Pulmonary artery endothelial cell (primary cell): ENCODE measurements at regions not wholly inside any gene's neighbourhood (a gene's known extent, or its start where the extent isn't known, plus 50 kb on each side); places are given as distances from the start of the nearest gene placed in this dataset.
A peak's percentile ranks its signal among the peaks of the same experiment; 100 is the strongest.

ENCODE experiments used
- DNase-seq: peaks from one replicate; pipeline ENCODE4 v3.0.0-alpha.2; 2011; ENCODE audit warnings: low read depth, low spot score

DNA sequence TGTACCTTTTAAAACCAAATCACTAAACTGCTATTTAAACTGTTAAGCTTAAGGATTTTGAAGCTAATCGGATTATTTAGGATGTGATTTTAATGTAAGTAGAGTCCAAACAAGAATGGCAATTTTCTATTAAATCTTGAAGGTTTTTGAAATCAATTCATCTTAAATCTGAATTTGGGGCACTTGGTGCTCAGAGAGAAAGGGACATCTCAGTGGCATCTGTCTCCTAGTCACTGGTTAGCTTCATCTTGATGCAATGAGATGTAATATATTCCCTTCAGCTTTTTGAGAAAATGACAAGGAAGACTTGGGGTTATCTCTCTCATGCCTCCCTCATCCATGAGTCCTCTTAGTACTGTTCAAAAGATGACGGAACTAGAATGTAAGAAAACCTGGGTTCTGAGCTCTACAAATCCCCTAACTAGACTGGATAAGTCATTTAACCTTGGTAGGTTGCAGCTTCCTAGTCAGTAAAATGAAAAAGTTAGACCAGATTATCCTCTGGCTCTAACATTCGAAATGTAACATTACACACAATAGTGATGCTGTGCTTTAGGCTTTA is 198.5 kb upstream of the NEBL start:
- no peak for DNase-seq

DNA sequence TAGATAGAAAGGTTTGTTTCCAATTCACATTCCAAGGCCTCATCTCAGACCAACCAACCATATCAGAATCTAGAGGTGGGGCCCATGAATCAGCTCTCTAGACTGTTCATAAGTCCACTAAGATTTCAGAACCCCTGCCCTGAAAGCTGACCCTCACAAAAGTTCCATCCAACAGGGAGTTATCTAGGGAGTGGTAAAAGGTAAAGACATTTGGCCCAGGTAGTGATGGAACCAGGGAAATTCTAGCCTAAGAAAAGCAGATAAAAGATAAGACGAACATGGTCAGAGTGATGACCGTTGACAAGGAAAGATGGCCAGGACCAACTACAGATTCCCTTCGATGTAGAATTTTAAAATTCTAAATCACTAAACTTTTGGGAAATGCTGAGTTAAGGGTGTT is 198.0 kb upstream of the NEBL start:
- DNase-seq, result no peak

- DNase-seq, result no peak
Measured at GRCh38 chr10:21092683-21093524, 195.8 kb upstream of the NEBL start.

DNA sequence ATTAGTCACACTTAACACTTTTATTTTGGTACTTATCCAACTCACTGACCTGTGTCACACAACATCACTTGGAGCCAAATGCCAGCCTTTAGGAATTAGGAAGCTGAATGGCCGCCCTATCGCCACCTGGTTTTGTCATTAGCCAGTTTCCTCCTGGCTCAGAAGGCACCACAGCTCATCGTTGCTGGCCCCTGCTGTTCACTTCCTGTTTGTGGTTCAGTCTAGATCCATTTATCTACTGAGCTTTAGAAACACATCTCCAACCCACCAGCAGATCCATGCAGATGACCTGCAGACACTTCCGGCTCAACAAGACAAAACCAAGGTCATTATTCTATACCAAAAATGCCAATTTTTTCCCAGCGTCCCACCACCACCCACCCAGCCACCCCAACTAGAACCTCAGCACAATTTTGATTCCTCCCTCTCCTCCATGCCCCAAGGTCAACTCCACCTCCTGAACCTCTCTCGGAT is 193.5 kb upstream of the NEBL start:
- DNase-seq, result no peak

DNA sequence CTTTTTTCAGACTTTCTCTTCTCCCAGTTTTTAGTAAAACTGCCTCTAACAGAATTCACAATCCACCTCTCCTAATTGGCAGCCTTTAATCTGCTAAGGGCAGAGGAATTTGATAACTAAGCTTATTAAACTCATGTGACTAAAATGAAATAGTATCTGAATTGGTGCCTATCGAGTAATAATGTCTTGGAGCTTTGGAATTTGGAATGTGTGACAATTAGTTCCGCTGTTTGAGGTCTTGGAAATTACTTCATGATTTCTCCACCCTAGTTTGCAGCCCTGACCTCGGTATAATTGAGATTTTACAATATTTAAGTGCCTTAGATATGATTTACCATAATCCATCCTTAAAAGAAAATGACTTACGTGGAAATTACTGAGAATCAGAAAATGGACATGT is 190.4 kb upstream of the NEBL start:
- DNase-seq, result no peak

GRCh38 chr10:21084700-21085099 is 187.6 kb upstream of the NEBL start:
- DNase-seq, result no peak

GRCh38 chr10:21083861-21084260 is 186.8 kb upstream of the NEBL start:
- DNase-seq, result no peak

- DNase-seq, result no peak
Measured at GRCh38 chr10:21082206-21082605, 185.1 kb upstream of the NEBL start.

DNA sequence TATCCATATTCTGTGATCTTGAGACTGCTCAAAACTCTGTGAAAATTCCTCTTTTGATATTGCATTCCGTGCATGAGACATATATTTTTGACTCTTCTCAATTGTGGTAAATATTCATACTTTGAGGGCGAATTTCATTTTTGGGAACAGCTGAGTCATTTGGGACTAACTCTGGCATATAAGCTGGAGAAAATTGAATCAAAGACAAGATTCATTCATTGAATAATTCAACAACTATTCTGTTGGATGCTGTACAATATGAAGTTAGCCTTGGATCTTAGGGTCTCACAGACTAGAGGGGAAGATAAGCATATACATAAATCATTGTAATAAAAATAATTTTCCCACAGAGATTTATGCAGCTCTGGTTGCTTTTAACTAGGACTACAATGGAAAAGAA is 183.2 kb upstream of the NEBL start:
- no peak for DNase-seq

DNA sequence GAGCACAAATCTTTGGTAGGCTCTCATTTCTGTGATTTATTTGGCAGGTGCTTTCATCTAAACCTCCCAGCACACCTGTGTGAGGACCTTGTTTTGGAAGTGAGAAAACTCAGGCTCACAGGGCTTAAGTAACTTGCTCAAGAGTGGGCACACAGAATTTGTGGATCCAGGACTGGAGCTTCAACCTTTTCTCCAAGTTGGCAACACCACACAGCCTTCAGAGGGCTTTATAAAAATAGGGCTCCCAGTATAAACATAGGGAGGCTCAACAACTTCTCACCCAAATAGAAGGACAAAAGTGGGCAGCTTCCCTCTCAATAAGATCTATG is 182.2 kb upstream of the NEBL start:
- no peak for DNase-seq

- DNase-seq, result peak; percentile 20
Measured at GRCh38 chr10:21078410-21079329, 181.6 kb upstream of the NEBL start.

GRCh38 chr10:21077681-21078080 is 180.6 kb upstream of the NEBL start:
- DNase-seq, result no peak

GRCh38 chr10:21076381-21076780 is 179.3 kb upstream of the NEBL start:
- no peak for DNase-seq

- no peak for DNase-seq
Measured at GRCh38 chr10:21075880-21076279, 178.8 kb upstream of the NEBL start.

GRCh38 chr10:21071001-21071673 is 174.0 kb upstream of the NEBL start:
- DNase-seq, result no peak

- no peak for DNase-seq
Measured at GRCh38 chr10:21069929-21070700, 173.0 kb upstream of the NEBL start.

DNA sequence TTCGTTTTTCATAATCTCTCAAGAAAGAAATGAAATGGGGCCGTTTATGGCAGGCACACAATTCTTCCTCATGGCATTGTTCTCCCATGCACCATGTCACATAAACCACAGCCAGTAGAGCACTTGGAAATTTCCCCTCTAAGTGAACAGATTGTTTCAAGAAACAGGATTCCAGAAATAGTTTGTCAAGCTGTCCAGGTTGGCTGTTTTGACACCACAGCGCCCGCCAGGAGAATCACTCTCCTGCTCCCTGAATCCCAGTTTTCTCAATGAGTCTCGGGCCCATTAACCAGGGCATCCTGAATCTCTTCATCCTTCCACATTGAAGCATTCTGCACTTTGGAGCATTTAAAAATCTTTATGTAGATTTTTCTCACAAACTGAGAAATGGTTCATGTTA is 172.2 kb upstream of the NEBL start:
- DNase-seq, result no peak

DNA sequence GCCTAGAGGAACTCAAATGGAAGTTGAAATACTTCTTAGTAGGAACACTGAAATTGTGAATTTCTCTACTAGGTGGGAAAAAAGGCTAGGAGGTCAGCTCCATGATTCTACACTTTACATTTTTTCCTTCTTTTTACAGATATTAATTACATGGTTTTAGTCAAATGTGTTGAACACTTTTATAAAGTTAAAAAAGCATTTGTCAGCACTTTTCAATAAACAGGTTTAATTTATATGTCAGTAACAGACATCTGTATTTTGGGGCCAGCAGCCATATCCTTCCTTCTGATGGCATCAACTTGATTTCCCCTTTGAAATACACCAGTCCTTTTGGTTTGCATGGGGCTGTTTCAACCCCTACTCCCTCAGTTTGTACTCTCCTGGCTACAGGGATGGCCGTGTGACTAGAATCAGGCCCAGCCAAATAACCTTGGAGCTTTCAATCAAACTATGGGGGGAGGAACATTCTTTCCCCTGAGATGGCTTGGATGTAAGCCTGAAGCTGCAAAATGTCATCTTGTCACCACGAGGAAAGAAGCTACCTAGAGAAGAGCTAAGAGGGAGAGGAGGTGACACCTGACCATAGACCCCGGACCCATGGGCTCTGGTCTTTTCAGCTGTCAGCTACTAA is 171.0 kb upstream of the NEBL start:
- no peak for DNase-seq

- DNase-seq, result no peak
Measured at GRCh38 chr10:21065621-21066248, 168.6 kb upstream of the NEBL start.

DNA sequence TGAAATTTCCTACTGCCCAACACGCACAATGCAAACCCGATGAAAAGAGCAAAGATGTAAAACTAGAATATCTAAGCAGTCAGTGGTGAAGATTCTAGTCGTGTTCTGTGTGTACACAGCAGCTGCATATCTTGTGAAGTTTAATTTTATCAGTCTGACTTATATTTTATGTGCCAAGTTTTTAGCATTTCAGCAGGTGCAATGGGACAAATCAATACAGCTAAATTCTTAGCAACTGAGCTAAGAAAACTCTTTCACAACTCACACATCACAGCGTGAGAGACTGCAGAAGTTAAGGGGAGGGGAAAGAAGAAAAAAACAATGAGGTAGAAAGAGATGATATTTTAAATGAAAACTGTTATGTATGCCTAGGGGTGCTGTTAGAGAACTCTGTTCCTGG is 164.9 kb upstream of the NEBL start:
- no peak for DNase-seq
